Neural progenitor cell (in vitro differentiated cells): ENCODE measurements at regions not wholly inside any gene's neighbourhood (a gene's known extent, or its start where the extent isn't known, plus 50 kb on each side); places are given as distances from the start of the nearest gene placed in this dataset.

Experiments
- DNase-seq: peaks from one replicate; pipeline ENCODE4 v3.0.0-alpha.2; 2016; ENCODE audit warnings: low spot score
- H2AFZ ChIP-seq: fragments of 200-600 bp; sonication (generic); replicated peaks from 2 replicates; pipeline ENCODE4 v1.6.1; 2016; ENCODE audit warnings: antibody characterized with exemption
- H3F3A ChIP-seq: fragments of 200-600 bp; sonication (generic); 2 replicates; pipeline ENCODE4 v1.6.1; 2016; ENCODE audit warnings: antibody characterized with exemption, low read depth
- H3K27ac ChIP-seq: fragments of 200-600 bp; sonication (generic); 2 replicates; pipeline ENCODE4 v1.5.1; 2016; ENCODE audit warnings: mild to moderate bottlenecking
- H3K27me3 ChIP-seq: fragments of 200-600 bp; sonication (generic); 2 replicates; pipeline ENCODE4 v1.6.1; 2016; ENCODE audit warnings: mild to moderate bottlenecking, moderate library complexity
- H3K36me3 ChIP-seq: fragments of 200-600 bp; sonication (generic); 2 replicates; pipeline ENCODE4 v1.5.1; 2016
- H3K4me1 ChIP-seq: fragments of 200-600 bp; sonication (generic); 2 replicates; pipeline ENCODE4 v1.6.1; 2016; ENCODE audit warnings: mixed run types
- H3K4me2 ChIP-seq: fragments of 200-600 bp; sonication (generic); 2 replicates; pipeline ENCODE4 v1.6.1; 2016
- H3K4me3 ChIP-seq: fragments of 200-600 bp; sonication (generic); 2 replicates; pipeline ENCODE4 v1.5.1; 2016
- H3K79me2 ChIP-seq: fragments of 200-600 bp; sonication (generic); 2 replicates; pipeline ENCODE4 v1.6.1; 2016; ENCODE audit warnings: low read depth
- H3K9ac ChIP-seq: fragments of 200-600 bp; sonication (generic); 2 replicates; pipeline ENCODE4 v1.6.1; 2016
- H3K9me3 ChIP-seq: fragments of 200-600 bp; sonication (generic); 2 replicates; pipeline ENCODE4 v1.5.1; 2016; ENCODE audit warnings: low read depth
- H4K20me1 ChIP-seq: fragments of 200-600 bp; sonication (generic); 2 replicates; pipeline ENCODE4 v1.6.1; 2016; ENCODE audit warnings: low read depth
- H3K27ac Mint-ChIP-seq: 3 replicates; pipeline ENCODE4 v1.8.0; 2021; ENCODE audit warnings: mixed read lengths
- H3K27me3 Mint-ChIP-seq: 2 replicates; pipeline ENCODE4 v1.8.0; 2022; ENCODE audit warnings: low read depth, mild to moderate bottlenecking, inconsistent platforms, moderate library complexity, mixed read lengths; ENCODE audit not compliant: insufficient read depth
- H3K36me3 Mint-ChIP-seq: 3 replicates; pipeline ENCODE4 v1.8.0; 2021; ENCODE audit warnings: mixed read lengths
- H3K4me1 Mint-ChIP-seq: 3 replicates; pipeline ENCODE4 v1.8.0; 2021; ENCODE audit warnings: mixed read lengths
- H3K4me3 Mint-ChIP-seq: 3 replicates; pipeline ENCODE4 v1.8.0; 2021; ENCODE audit warnings: mild to moderate bottlenecking, moderate library complexity, mixed read lengths
- H3K9me3 Mint-ChIP-seq: 3 replicates; pipeline ENCODE4 v1.8.0; 2020; ENCODE audit warnings: mixed read lengths
- EZH2 ChIP-seq: fragments of 200-600 bp; sonication (generic); IDR thresholded peaks from 2 replicates; pipeline ENCODE4 v1.6.1; 2017; ENCODE audit warnings: antibody characterized with exemption, mild to moderate bottlenecking, moderate library complexity
- EZH2phosphoT487 ChIP-seq: fragments of 200-600 bp; sonication (generic); IDR thresholded peaks from 2 replicates; pipeline ENCODE4 v1.6.1; 2017; ENCODE audit warnings: antibody characterized with exemption
- TF ChIP-seq, protein P1 (sequence below): fragments of 200-600 bp; sonication (generic); IDR thresholded peaks from 2 replicates; pipeline ENCODE4 v1.5.1; 2017; ENCODE audit warnings: antibody characterized with exemption, mild to moderate bottlenecking

DNA sequence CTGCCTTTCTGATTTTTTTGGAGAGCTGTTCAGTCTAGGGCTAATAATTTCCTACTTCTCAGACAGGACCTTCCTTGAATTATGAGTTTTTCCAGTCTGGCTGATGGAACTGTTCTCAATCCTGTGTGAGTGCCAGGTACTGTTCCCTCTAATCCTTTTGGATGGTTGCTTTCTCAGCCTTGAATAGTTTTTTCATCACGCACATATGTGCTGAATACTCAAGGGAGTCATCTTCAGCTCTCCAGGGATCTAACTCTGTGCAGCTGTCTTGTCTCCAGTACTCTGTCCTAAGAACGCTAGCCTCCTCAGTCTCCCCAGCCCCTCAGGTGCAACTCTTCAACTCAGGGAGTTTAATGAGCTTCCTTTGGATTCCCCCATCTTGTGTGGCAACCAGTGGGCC is 93.2 kb downstream of the GASK1B start:
- Histone ChIP-seq H3K4me3 (no peak overlapping the region), H3K27ac (no peak overlapping the region), H3K27me3 (no peaks in the 10 kb centered on the region), H3K4me1 (no peaks in the 10 kb centered on the region), H3K9ac (no peak overlapping the region), H3K36me3 (no peaks in the 10 kb centered on the region), H3F3A (no peaks in the 10 kb centered on the region), H3K9me3 (no peaks in the 10 kb centered on the region), H3K79me2 (no peaks in the 10 kb centered on the region), H3K4me2 (no peak overlapping the region), H2AFZ (no peak overlapping the region), H4K20me1 (no peaks in the 10 kb centered on the region)
- Mint-ChIP-seq H3K4me3 (no peak overlapping the region), H3K9me3 (no peaks in the 10 kb centered on the region), H3K36me3 (no peaks in the 10 kb centered on the region), H3K4me1 (no peaks in the 10 kb centered on the region), H3K27me3 (no peaks in the 10 kb centered on the region), H3K27ac (no peak overlapping the region)
- no peak for DNase-seq
- TF ChIP-seq, protein P1, sequence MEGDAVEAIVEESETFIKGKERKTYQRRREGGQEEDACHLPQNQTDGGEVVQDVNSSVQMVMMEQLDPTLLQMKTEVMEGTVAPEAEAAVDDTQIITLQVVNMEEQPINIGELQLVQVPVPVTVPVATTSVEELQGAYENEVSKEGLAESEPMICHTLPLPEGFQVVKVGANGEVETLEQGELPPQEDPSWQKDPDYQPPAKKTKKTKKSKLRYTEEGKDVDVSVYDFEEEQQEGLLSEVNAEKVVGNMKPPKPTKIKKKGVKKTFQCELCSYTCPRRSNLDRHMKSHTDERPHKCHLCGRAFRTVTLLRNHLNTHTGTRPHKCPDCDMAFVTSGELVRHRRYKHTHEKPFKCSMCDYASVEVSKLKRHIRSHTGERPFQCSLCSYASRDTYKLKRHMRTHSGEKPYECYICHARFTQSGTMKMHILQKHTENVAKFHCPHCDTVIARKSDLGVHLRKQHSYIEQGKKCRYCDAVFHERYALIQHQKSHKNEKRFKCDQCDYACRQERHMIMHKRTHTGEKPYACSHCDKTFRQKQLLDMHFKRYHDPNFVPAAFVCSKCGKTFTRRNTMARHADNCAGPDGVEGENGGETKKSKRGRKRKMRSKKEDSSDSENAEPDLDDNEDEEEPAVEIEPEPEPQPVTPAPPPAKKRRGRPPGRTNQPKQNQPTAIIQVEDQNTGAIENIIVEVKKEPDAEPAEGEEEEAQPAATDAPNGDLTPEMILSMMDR = no peak
- TF ChIP-seq EZH2phosphoT487 (no peak), EZH2 (no peak)

GRCh38 chr4:158077835-158078234 is 95.0 kb downstream of the GASK1B start:
- Histone ChIP-seq H3K27ac (no peak overlapping the region), H3K4me1 (no peaks in the 10 kb centered on the region), H3K79me2 (no peaks in the 10 kb centered on the region), H2AFZ (no peak overlapping the region), H3K36me3 (no peaks in the 10 kb centered on the region), H3K9me3 (no peaks in the 10 kb centered on the region), H3K9ac (no peak overlapping the region), H3K27me3 (no peaks in the 10 kb centered on the region), H3K4me3 (no peak overlapping the region), H3K4me2 (no peak overlapping the region), H3F3A (no peaks in the 10 kb centered on the region), H4K20me1 (no peaks in the 10 kb centered on the region)
- Mint-ChIP-seq H3K27me3 (no peaks in the 10 kb centered on the region), H3K36me3 (no peaks in the 10 kb centered on the region), H3K4me1 (no peaks in the 10 kb centered on the region), H3K4me3 (no peak overlapping the region), H3K27ac (no peak overlapping the region), H3K9me3 (no peaks in the 10 kb centered on the region)
- TF ChIP-seq, protein P1 = no peak
- TF ChIP-seq EZH2phosphoT487 = no peak
- no peak for TF ChIP-seq EZH2
- no peak for DNase-seq

- no peak for DNase-seq
- H2AFZ ChIP-seq = no peak overlapping the region
- no peaks in the 10 kb centered on the region for H3K9me3 Mint-ChIP-seq
- no peak overlapping the region for H3K4me3 Mint-ChIP-seq
- no peak overlapping the region for H3K9ac ChIP-seq
- H3K36me3 Mint-ChIP-seq = no peaks in the 10 kb centered on the region
- no peaks in the 10 kb centered on the region for H3K9me3 ChIP-seq
- no peak overlapping the region for H3K4me2 ChIP-seq
- H3K36me3 ChIP-seq = no peaks in the 10 kb centered on the region
- H3K27me3 Mint-ChIP-seq = no peaks in the 10 kb centered on the region
- H3K4me3 ChIP-seq = no peak overlapping the region
- TF ChIP-seq EZH2phosphoT487 (no peak), EZH2 (no peak)
- TF ChIP-seq, protein P1 = no peak
- H4K20me1 ChIP-seq = no peaks in the 10 kb centered on the region
- no peak overlapping the region for H3K27ac Mint-ChIP-seq
- no peaks in the 10 kb centered on the region for H3K4me1 Mint-ChIP-seq
- H3F3A ChIP-seq = no peaks in the 10 kb centered on the region
- H3K27me3 ChIP-seq = no peaks in the 10 kb centered on the region
- no peaks in the 10 kb centered on the region for H3K4me1 ChIP-seq
- no peak overlapping the region for H3K27ac ChIP-seq
- no peaks in the 10 kb centered on the region for H3K79me2 ChIP-seq
Measured at GRCh38 chr4:158074851-158075250, 98.0 kb downstream of the GASK1B start.

GRCh38 chr4:158071931-158072330 is 100.9 kb downstream of the GASK1B start:
- no peak for DNase-seq
- Histone ChIP-seq H3K4me2 (no peak overlapping the region), H3F3A (no peaks in the 10 kb centered on the region), H3K4me1 (no peaks in the 10 kb centered on the region), H3K9me3 (no peaks in the 10 kb centered on the region), H3K4me3 (no peak overlapping the region), H3K9ac (no peak overlapping the region), H3K27ac (no peak overlapping the region), H3K79me2 (no peaks in the 10 kb centered on the region), H4K20me1 (no peaks in the 10 kb centered on the region), H3K27me3 (no peaks in the 10 kb centered on the region), H2AFZ (no peak overlapping the region), H3K36me3 (no peaks in the 10 kb centered on the region)
- no peak for TF ChIP-seq EZH2phosphoT487
- TF ChIP-seq, protein P1 = no peak
- no peak for TF ChIP-seq EZH2
- Mint-ChIP-seq H3K9me3 (no peaks in the 10 kb centered on the region), H3K4me1 (no peaks in the 10 kb centered on the region), H3K27me3 (no peaks in the 10 kb centered on the region), H3K27ac (no peak overlapping the region), H3K4me3 (no peak overlapping the region), H3K36me3 (no peaks in the 10 kb centered on the region)
